ENCODE measurements at regions not wholly inside any gene's neighbourhood (a gene's known extent, or its start where the extent isn't known, plus 50 kb on each side); places are given as distances from the start of the nearest gene placed in this dataset.

- TF ChIP-seq EZH2 (IDR thresholded peaks at IDR 0.05; ENCODE audit: borderline replicate concordance, low read length) (no peak), CTCF (IDR thresholded peaks at IDR 0.05; ENCODE audit: low read length) (no peak)
- Histone ChIP-seq H3K9me2 (ENCODE audit: low read depth, low read length) (no peaks in the 10 kb centered on the region), H3F3A (ENCODE audit: insufficient read depth, low read length) (peaks cover 7% of the 10 kb centered on the region; the same call in 1 of the 2 replicates), H2AFZ (ENCODE audit: low read length) (no peak overlapping the region), H3K36me3 (ENCODE audit: insufficient read depth, low read length) (0 out of 2 replicates have a peak, but pooled peaks cover 4% of the 10 kb centered on the region), H3K4me3 (ENCODE audit: low read depth, low read length, poor library complexity, severe bottlenecking) (no peak overlapping the region), H3K9ac (ENCODE audit: low read length) (no peak overlapping the region), H3K79me2 (ENCODE audit: insufficient read depth, low read length) (no peaks in the 10 kb centered on the region), H4K20me1 (ENCODE audit: insufficient read depth, low read length) (no peaks in the 10 kb centered on the region), H3K9me3 (ENCODE audit: low read length) (no peaks in the 10 kb centered on the region), H3K27ac (ENCODE audit: low read depth, low read length, poor library complexity, severe bottlenecking) (peak overlapping the region; percentile 96), H3K4me2 (ENCODE audit: low read length) (no peak overlapping the region), H3K4me1 (ENCODE audit: insufficient read depth, low read length, severe bottlenecking) (peaks cover 51% of the 10 kb centered on the region), H3K27me3 (ENCODE audit: insufficient read depth, low read length) (no peaks in the 10 kb centered on the region)
Observed at GRCh38 chr13:73987618-73988017, 146.6 kb downstream of the KLF12 start.

- H3K4me2 ChIP-seq (ENCODE audit: low read length): no peak overlapping the region
- TF ChIP-seq CTCF (IDR thresholded peaks at IDR 0.05; ENCODE audit: low read length) (no peak), EZH2 (IDR thresholded peaks at IDR 0.05; ENCODE audit: borderline replicate concordance, low read length) (no peak)
- no peaks in the 10 kb centered on the region for H4K20me1 ChIP-seq (ENCODE audit: insufficient read depth, low read length)
- no peak overlapping the region for H3K9ac ChIP-seq (ENCODE audit: low read length)
- no peaks in the 10 kb centered on the region for H3K79me2 ChIP-seq (ENCODE audit: insufficient read depth, low read length)
- peaks cover 40% of the 10 kb centered on the region for H3K4me1 ChIP-seq (ENCODE audit: insufficient read depth, low read length, severe bottlenecking)
- H3K9me2 ChIP-seq (ENCODE audit: low read depth, low read length): no peaks in the 10 kb centered on the region
- H2AFZ ChIP-seq (ENCODE audit: low read length): no peak overlapping the region
- H3K27me3 ChIP-seq (ENCODE audit: insufficient read depth, low read length): no peaks in the 10 kb centered on the region
- H3K27ac ChIP-seq (ENCODE audit: low read depth, low read length, poor library complexity, severe bottlenecking): peak overlapping the region; percentile 15
- H3K9me3 ChIP-seq (ENCODE audit: low read length): no peaks in the 10 kb centered on the region
- no peak overlapping the region for H3K4me3 ChIP-seq (ENCODE audit: low read depth, low read length, poor library complexity, severe bottlenecking)
- peaks cover 4% of the 10 kb centered on the region; the same call in 1 of the 2 replicates for H3K36me3 ChIP-seq (ENCODE audit: insufficient read depth, low read length)
- peaks cover 4% of the 10 kb centered on the region; the same call in 1 of the 2 replicates for H3F3A ChIP-seq (ENCODE audit: insufficient read depth, low read length)
Observed at GRCh38 chr13:73985783-73986182, 148.4 kb downstream of the KLF12 start.

GRCh38 chr13:73984949-73985691, 149.1 kb downstream of the KLF12 start:
- no peak overlapping the region for H3K4me2 ChIP-seq (ENCODE audit: low read length)
- H3K27ac ChIP-seq (ENCODE audit: low read depth, low read length, poor library complexity, severe bottlenecking): peak overlapping the region; percentile 15
- H3K9ac ChIP-seq (ENCODE audit: low read length): no peak overlapping the region
- no peaks in the 10 kb centered on the region for H4K20me1 ChIP-seq (ENCODE audit: insufficient read depth, low read length)
- peaks cover 4% of the 10 kb centered on the region; the same call in 1 of the 2 replicates for H3K36me3 ChIP-seq (ENCODE audit: insufficient read depth, low read length)
- no peaks in the 10 kb centered on the region for H3K27me3 ChIP-seq (ENCODE audit: insufficient read depth, low read length)
- H3K9me3 ChIP-seq (ENCODE audit: low read length): no peaks in the 10 kb centered on the region
- no peaks in the 10 kb centered on the region for H3K79me2 ChIP-seq (ENCODE audit: insufficient read depth, low read length)
- peaks cover 4% of the 10 kb centered on the region; the same call in 1 of the 2 replicates for H3F3A ChIP-seq (ENCODE audit: insufficient read depth, low read length)
- peaks cover 34% of the 10 kb centered on the region for H3K4me1 ChIP-seq (ENCODE audit: insufficient read depth, low read length, severe bottlenecking)
- H2AFZ ChIP-seq (ENCODE audit: low read length): no peak overlapping the region
- H3K4me3 ChIP-seq (ENCODE audit: low read depth, low read length, poor library complexity, severe bottlenecking): no peak overlapping the region
- no peak for TF ChIP-seq CTCF (IDR thresholded peaks at IDR 0.05; ENCODE audit: low read length)
- no peak for TF ChIP-seq EZH2 (IDR thresholded peaks at IDR 0.05; ENCODE audit: borderline replicate concordance, low read length)
- no peaks in the 10 kb centered on the region for H3K9me2 ChIP-seq (ENCODE audit: low read depth, low read length)
